Neural crest cell (in vitro differentiated cells): ENCODE measurements at regions not wholly inside any gene's neighbourhood (a gene's known extent, or its start where the extent isn't known, plus 50 kb on each side); places are given as distances from the start of the nearest gene placed in this dataset.

ENCODE experiments used
- DNase-seq: peaks from one replicate; pipeline ENCODE4 v3.0.0; 2021; ENCODE audit warnings: low read depth, mixed read lengths, low spot score
- H3K27ac Mint-ChIP-seq: one replicate; pipeline ENCODE4 v1.8.0; 2021; ENCODE audit warnings: mild to moderate bottlenecking, mixed read lengths; ENCODE audit not compliant: unreplicated experiment
- H3K27me3 Mint-ChIP-seq: 2 replicates; pipeline ENCODE4 v1.8.0; 2021; ENCODE audit warnings: low read depth, mild to moderate bottlenecking, mixed read lengths
- H3K36me3 Mint-ChIP-seq: 2 replicates; pipeline ENCODE4 v1.8.0; 2021; ENCODE audit warnings: low read depth, mild to moderate bottlenecking, mixed read lengths
- H3K4me1 Mint-ChIP-seq: 2 replicates; pipeline ENCODE4 v1.8.0; 2021; ENCODE audit warnings: mixed read lengths
- H3K4me3 Mint-ChIP-seq: one replicate; pipeline ENCODE4 v1.8.0; 2021; ENCODE audit warnings: mild to moderate bottlenecking, mixed read lengths
- H3K9me3 Mint-ChIP-seq: 2 replicates; pipeline ENCODE4 v1.8.0; 2021; ENCODE audit warnings: mixed read lengths
- TF ChIP-seq, protein P1 (sequence below): fragments of 200-600 bp; sonication (generic); conservative IDR thresholded peaks from 2 replicates; pipeline ENCODE4 v1.5.0; 2021; ENCODE audit warnings: antibody characterized with exemption, mild to moderate bottlenecking

DNA sequence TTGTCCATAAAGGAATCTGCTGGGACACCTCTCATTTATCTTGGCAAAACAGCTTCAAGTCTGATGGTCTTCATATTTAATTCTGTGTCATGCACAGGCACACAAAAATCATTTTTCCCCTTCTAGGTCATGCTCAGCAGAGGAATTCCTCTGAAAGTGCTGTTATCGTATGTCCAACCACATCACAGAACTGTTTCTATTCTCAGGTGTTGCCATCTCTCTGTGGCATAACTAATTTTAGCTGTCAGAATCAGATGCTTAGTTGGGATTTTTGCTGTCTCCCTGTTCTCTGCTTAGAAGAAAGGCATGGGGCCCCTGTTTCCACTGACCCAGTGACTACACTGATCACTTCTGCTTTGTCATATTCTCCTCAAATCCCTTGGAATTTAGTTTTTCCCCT, 608.0 kb upstream of the EPHA7 start:
- peaks cover 4% of the 10 kb centered on the region for H3K4me1 Mint-ChIP-seq

DNA sequence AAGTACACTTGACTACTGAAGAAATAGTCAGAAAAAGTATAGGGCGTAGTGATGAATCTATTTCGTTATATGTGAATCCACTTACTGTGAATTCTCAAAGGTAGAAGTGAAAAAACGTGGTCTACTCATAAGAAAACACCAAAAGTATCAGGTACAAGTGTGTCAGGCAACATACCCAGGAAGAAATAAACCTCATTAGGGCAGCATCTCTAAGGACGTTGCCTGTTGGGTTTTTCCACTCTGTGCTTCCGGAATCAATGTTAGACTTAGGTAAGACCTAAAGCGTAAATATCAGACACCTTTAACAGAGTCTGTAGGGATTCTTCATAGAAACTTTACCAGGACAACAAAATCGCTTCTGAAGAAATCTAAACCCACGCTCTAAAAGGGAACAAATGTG, 607.2 kb upstream of the EPHA7 start:
- peaks cover 4% of the 10 kb centered on the region for H3K4me1 Mint-ChIP-seq
- peaks cover 3% of the 10 kb centered on the region for H3K36me3 Mint-ChIP-seq
- peaks cover 8% of the 10 kb centered on the region for H3K9me3 Mint-ChIP-seq
- H3K27ac Mint-ChIP-seq = no peak overlapping the region
- H3K4me3 Mint-ChIP-seq = no peak overlapping the region
- TF ChIP-seq, protein P1, sequence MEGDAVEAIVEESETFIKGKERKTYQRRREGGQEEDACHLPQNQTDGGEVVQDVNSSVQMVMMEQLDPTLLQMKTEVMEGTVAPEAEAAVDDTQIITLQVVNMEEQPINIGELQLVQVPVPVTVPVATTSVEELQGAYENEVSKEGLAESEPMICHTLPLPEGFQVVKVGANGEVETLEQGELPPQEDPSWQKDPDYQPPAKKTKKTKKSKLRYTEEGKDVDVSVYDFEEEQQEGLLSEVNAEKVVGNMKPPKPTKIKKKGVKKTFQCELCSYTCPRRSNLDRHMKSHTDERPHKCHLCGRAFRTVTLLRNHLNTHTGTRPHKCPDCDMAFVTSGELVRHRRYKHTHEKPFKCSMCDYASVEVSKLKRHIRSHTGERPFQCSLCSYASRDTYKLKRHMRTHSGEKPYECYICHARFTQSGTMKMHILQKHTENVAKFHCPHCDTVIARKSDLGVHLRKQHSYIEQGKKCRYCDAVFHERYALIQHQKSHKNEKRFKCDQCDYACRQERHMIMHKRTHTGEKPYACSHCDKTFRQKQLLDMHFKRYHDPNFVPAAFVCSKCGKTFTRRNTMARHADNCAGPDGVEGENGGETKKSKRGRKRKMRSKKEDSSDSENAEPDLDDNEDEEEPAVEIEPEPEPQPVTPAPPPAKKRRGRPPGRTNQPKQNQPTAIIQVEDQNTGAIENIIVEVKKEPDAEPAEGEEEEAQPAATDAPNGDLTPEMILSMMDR = no peak
- H3K27me3 Mint-ChIP-seq = no peaks in the 10 kb centered on the region
- DNase-seq = no peak

More for the DNA sequence above, 608.0 kb upstream of the EPHA7 start:
- TF ChIP-seq, protein P1 = no peak
- Mint-ChIP-seq H3K27ac (no peak overlapping the region), H3K27me3 (no peaks in the 10 kb centered on the region), H3K36me3 (peaks cover 3% of the 10 kb centered on the region), H3K4me3 (no peak overlapping the region), H3K9me3 (peaks cover 8% of the 10 kb centered on the region)
- no peak for DNase-seq

DNA sequence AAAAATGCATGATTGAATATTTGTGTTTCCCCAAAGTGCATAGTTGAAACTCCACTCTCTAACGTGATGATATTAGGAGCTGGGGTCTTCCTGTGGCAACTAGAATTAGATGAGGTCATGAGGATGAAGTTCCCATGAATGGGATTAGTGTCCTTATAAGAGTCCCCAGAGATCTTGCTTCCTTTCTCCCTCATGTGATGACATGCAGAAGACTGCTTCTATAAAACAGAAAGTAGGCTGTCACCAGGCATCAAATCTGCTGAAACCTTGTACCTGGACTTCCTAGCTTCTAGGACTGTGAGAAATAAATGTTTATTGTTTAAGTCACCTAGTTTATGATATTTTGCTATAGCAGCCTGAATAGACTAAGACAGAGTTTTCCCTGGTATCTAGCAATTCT, 586.5 kb upstream of the EPHA7 start:
- Mint-ChIP-seq H3K36me3 (no peaks in the 10 kb centered on the region), H3K27me3 (no peaks in the 10 kb centered on the region), H3K9me3 (peaks cover 7% of the 10 kb centered on the region), H3K4me1 (peaks cover 6% of the 10 kb centered on the region), H3K27ac (no peak overlapping the region), H3K4me3 (no peak overlapping the region)
- no peak for DNase-seq
- TF ChIP-seq, protein P1 = no peak

DNA sequence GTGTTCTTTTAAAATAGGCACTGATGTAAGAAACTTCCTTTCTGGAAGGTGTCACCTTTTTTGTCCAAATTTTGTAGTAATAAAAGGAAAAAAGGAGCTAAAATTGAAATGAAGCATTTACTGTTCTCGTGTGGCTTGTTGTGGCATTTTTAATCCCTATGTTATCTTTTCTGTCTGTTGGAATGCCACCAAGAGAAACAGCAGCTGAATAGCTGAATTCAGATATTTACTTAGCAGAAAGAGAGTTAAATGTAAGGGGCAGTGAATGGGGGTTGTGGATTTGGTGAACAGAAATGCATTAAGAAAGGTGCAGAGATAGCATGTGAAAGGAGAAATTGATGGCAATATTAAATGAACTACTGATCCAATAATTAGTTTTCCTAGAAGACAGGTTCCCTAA, 573.6 kb upstream of the EPHA7 start:
- H3K4me1 Mint-ChIP-seq = no peaks in the 10 kb centered on the region
- H3K36me3 Mint-ChIP-seq = no peaks in the 10 kb centered on the region
- H3K9me3 Mint-ChIP-seq = peaks cover 2% of the 10 kb centered on the region
- TF ChIP-seq, protein P1 = no peak
- no peak overlapping the region for H3K27ac Mint-ChIP-seq
- no peak overlapping the region for H3K4me3 Mint-ChIP-seq
- H3K27me3 Mint-ChIP-seq = no peaks in the 10 kb centered on the region
- no peak for DNase-seq

DNA sequence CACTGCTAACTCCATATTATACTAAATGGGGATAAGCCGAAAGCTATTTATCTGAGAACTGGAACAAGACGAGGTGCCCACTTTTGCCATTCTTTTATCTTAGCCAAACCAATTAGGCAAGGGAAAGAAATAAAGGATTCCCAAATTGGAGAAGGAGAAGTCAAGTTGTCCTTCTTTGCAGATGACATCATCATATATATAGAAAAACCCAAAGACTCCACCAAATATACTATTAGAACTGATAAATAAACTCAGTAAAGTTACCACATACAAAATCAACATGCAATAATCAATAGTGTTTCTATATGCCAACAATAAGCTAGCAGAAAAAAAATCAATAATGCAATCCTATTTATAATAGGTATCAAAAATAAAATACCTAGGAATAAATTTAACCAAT, 570.3 kb upstream of the EPHA7 start:
- Mint-ChIP-seq H3K27ac (no peak overlapping the region), H3K4me3 (no peak overlapping the region), H3K27me3 (no peaks in the 10 kb centered on the region), H3K36me3 (no peaks in the 10 kb centered on the region), H3K4me1 (no peaks in the 10 kb centered on the region), H3K9me3 (peaks cover 2% of the 10 kb centered on the region)
- no peak for DNase-seq
- TF ChIP-seq, protein P1 = no peak

DNA sequence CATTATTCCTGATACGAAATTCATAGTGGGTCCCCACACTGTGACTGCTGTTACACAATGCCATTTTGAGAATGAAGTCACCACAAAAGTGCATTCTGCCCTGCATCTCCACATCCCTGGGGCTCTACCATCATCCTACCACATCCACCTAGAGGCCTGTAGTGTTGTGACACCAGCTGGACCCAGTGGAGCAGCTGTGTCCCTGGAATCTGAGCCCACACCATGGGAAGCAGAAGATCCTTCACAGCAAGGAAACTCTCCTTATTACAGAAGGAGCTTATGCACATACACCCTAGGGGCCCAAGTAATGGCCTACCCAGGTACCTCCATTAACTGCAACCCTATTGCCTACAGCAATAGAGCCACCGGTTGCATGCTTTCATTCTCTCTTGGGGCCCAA, 566.6 kb upstream of the EPHA7 start:
- no peak overlapping the region for H3K27ac Mint-ChIP-seq
- H3K9me3 Mint-ChIP-seq = peaks cover 2% of the 10 kb centered on the region
- no peaks in the 10 kb centered on the region for H3K4me1 Mint-ChIP-seq
- no peaks in the 10 kb centered on the region for H3K27me3 Mint-ChIP-seq
- DNase-seq = no peak
- no peak overlapping the region for H3K4me3 Mint-ChIP-seq
- H3K36me3 Mint-ChIP-seq = no peaks in the 10 kb centered on the region
- TF ChIP-seq, protein P1 = no peak
